SK-N-SH (cell line): ENCODE measurements at regions not wholly inside any gene's neighbourhood (a gene's known extent, or its start where the extent isn't known, plus 50 kb on each side); places are given as distances from the start of the nearest gene placed in this dataset.

Experiments used
- CTCF ChIA-PET: fragments of 300-600, 350-600 bp; formaldehyde crosslinking; extraction: SDS; loops from one replicate; lab custom pipeline; 2021; lab: Yijun Ruan, JAX
- POLR2A ChIA-PET: fragments of 350-600 bp; sonication (Branson Sonifier 250); formaldehyde crosslinking; extraction: SDS; loops from one replicate; lab custom pipeline; 2020; ENCODE audit warnings: antibody characterized with exemption, inconsistent platforms; lab: Yijun Ruan, JAX
- DNase-seq: peaks from one replicate; pipeline ENCODE4 v3.0.0; 2012
- H2AFZ ChIP-seq: fragments of 200-600 bp; sonication (generic); 2 replicates; pipeline ENCODE4 v1.8.1; 2016; ENCODE audit warnings: antibody characterized with exemption, mild to moderate bottlenecking, low read depth
- H3F3A ChIP-seq: fragments of 200-600 bp; sonication (generic); replicated peaks from 2 replicates; pipeline ENCODE3; 2016; ENCODE audit warnings: antibody characterized with exemption, mild to moderate bottlenecking; ENCODE audit not compliant: insufficient read depth
- H3K27ac ChIP-seq, 2 experiments: fragments of 200-500 bp in 1 of 2; fragments of 200-600 bp in 1 of 2; sonication (Bioruptor generic) in 1 of 2; sonication (generic), shearing (Covaris generic) in 1 of 2; 2 replicates each; pipeline versions ENCODE4 v1.5.1 to v1.6.1; 2014 to 2016; ENCODE audit warnings: low read depth in 2 of 2, inconsistent platforms in 1 of 2, low read length in 1 of 2, mild to moderate bottlenecking in 1 of 2, mixed read lengths in 1 of 2
- H3K27me3 ChIP-seq: fragments of 200-600 bp; sonication (generic), shearing (Covaris generic); 2 replicates; pipeline ENCODE4 v1.6.1; 2016; ENCODE audit warnings: mixed run types; ENCODE audit not compliant: insufficient read depth
- H3K36me3 ChIP-seq, 2 experiments: fragments of 200-500 bp in 1 of 2; fragments of 200-600 bp in 1 of 2; sonication (Bioruptor generic) in 1 of 2; sonication (generic) in 1 of 2; replicated peaks in 1 of 2; 2 replicates each; pipeline versions ENCODE3 to v1.5.1; 2014 to 2016; ENCODE audit warnings: low read length in 1 of 2, mild to moderate bottlenecking in 1 of 2; ENCODE audit not compliant: insufficient read depth in 2 of 2, control insufficient read depth in 1 of 2
- H3K4me1 ChIP-seq, 2 experiments: fragments of 200-500 bp in 1 of 2; fragments of 200-600 bp in 1 of 2; sonication (Bioruptor generic) in 1 of 2; sonication (generic), shearing (Covaris generic) in 1 of 2; 2 replicates each; pipeline versions ENCODE4 v1.5.1 to v1.6.1; 2014 to 2016; ENCODE audit warnings: low read depth in 1 of 2, low read length in 1 of 2, mixed run types in 1 of 2; ENCODE audit not compliant: insufficient read depth in 2 of 2, control insufficient read depth in 1 of 2
- H3K4me2 ChIP-seq: fragments of 200-600 bp; sonication (generic), shearing (Covaris generic); 2 replicates; pipeline ENCODE4 v1.6.1; 2017; ENCODE audit warnings: mixed run types
- H3K4me3 ChIP-seq, 2 experiments: fragments of 200-500 bp in 1 of 2; fragments of 200-600 bp in 1 of 2; sonication (Bioruptor generic) in 1 of 2; sonication (generic), shearing (Covaris generic) in 1 of 2; 2 replicates each; pipeline versions ENCODE4 v1.5.1 to v1.8.1; 2014 to 2016; ENCODE audit warnings: low read depth in 2 of 2, inconsistent platforms in 1 of 2, low read length in 1 of 2, mild to moderate bottlenecking in 1 of 2, mixed read lengths in 1 of 2, moderate library complexity in 1 of 2
- H3K79me2 ChIP-seq: fragments of 200-600 bp; sonication (generic); 2 replicates; pipeline ENCODE4 v1.8.1; 2017; ENCODE audit warnings: mild to moderate bottlenecking; ENCODE audit not compliant: insufficient read depth
- H3K9ac ChIP-seq: fragments of 200-600 bp; sonication (generic); 2 replicates; pipeline ENCODE4 v1.6.1; 2017; ENCODE audit warnings: mixed run types
- H3K9me2 ChIP-seq: fragments of 200-600 bp; sonication (generic); 2 replicates; pipeline ENCODE4 v1.6.1; 2017; ENCODE audit warnings: mixed run types
- H3K9me3 ChIP-seq: fragments of 200-600 bp; sonication (generic); 2 replicates; pipeline ENCODE4 v1.6.1; 2017; ENCODE audit warnings: mixed run types, mild to moderate bottlenecking, moderate library complexity
- H4K20me1 ChIP-seq: fragments of 200-600 bp; sonication (generic); 2 replicates; pipeline ENCODE4 v1.6.1; 2017; ENCODE audit warnings: mild to moderate bottlenecking, mixed run types; ENCODE audit not compliant: insufficient read depth
- CHD2 ChIP-seq: fragments of 150-350 bp; IDR thresholded peaks from 2 replicates; pipeline ENCODE4 v1.6.1; 2018; ENCODE audit warnings: low read length; ENCODE audit not compliant: partially characterized antibody
- CTCF ChIP-seq: fragments of 200-600 bp; sonication (generic); IDR thresholded peaks from 2 replicates; pipeline ENCODE4 v1.6.1; 2017; ENCODE audit warnings: antibody characterized with exemption, mild to moderate bottlenecking, moderate library complexity
- ELF1 ChIP-seq: IDR thresholded peaks from 2 replicates; pipeline ENCODE4 v1.4.0; 2012
- EZH2phosphoT487 ChIP-seq: fragments of 200-600 bp; sonication (generic); IDR thresholded peaks from 2 replicates; pipeline ENCODE4 v1.6.1; 2017; ENCODE audit warnings: low read depth, mixed run types, mild to moderate bottlenecking, antibody characterized with exemption, moderate library complexity, borderline replicate concordance
- IRF3 ChIP-seq: fragments of 150-350 bp; IDR thresholded peaks from 2 replicates; pipeline ENCODE4 v1.6.1; 2016; ENCODE audit warnings: mild to moderate bottlenecking, low read depth, low read length
- MAX ChIP-seq: IDR thresholded peaks from 2 replicates; pipeline ENCODE4 v1.4.0; 2012; ENCODE audit warnings: low read depth
- MXI1 ChIP-seq: IDR thresholded peaks from 2 replicates; pipeline ENCODE4 v1.6.1; 2012; ENCODE audit warnings: mild to moderate bottlenecking, low read depth, low read length, improper control_type of control experiment
- NFIC ChIP-seq: IDR thresholded peaks from 2 replicates; pipeline ENCODE4 v1.4.0; 2012; ENCODE audit warnings: borderline replicate concordance
- POLR2AphosphoS5 ChIP-seq: IDR thresholded peaks from 2 replicates; pipeline ENCODE4 v1.6.1; 2012; ENCODE audit warnings: low read depth, low read length
- RAD21 ChIP-seq: IDR thresholded peaks from 2 replicates; pipeline ENCODE4 v1.6.1; 2012; ENCODE audit warnings: mild to moderate bottlenecking, low read length
- RCOR1 ChIP-seq: fragments of 150-350 bp; IDR thresholded peaks from 2 replicates; pipeline ENCODE4 v1.6.1; 2017; ENCODE audit warnings: antibody characterized with exemption, low read length
- REST ChIP-seq: IDR thresholded peaks from 2 replicates; pipeline ENCODE4 v1.6.1; 2012; ENCODE audit warnings: mild to moderate bottlenecking, low read depth, low read length, moderate library complexity
- RFX5 ChIP-seq: IDR thresholded peaks from 2 replicates; pipeline ENCODE4 v1.6.1; 2012; ENCODE audit warnings: mild to moderate bottlenecking, improper control_type of control experiment, low read length
- RXRA ChIP-seq: IDR thresholded peaks from 2 replicates; pipeline ENCODE4 v1.4.0; 2012; ENCODE audit warnings: low read depth, mild to moderate bottlenecking, borderline replicate concordance
- TEAD4 ChIP-seq: IDR thresholded peaks from 2 replicates; pipeline ENCODE4 v1.4.0; 2012; ENCODE audit warnings: mild to moderate bottlenecking, borderline replicate concordance; ENCODE audit not compliant: insufficient read depth
- USF2 ChIP-seq: fragments of 150-350 bp; IDR thresholded peaks from 2 replicates; pipeline ENCODE4 v1.6.1; 2017; ENCODE audit warnings: antibody characterized with exemption, low read length, low read depth, borderline replicate concordance
- YY1 ChIP-seq: IDR thresholded peaks from 2 replicates; pipeline ENCODE4 v1.4.0; 2012; ENCODE audit warnings: low read depth, mild to moderate bottlenecking
- WGBS: methylation state at CpG from one replicate; pipeline ENCODE4 v1.1.6; 2017; ENCODE audit warnings: low lambda C conversion rate; 5-methylcytosine and 5-hydroxymethylcytosine counted together

- WGBS: 5% methylated on average over 4 of the region's 4 CpGs
- no peak for TF ChIP-seq NFIC
- no peak for TF ChIP-seq IRF3
- TF ChIP-seq POLR2AphosphoS5: no peak
- TF ChIP-seq TEAD4: no peak
- no peak for TF ChIP-seq RXRA
- no peak for TF ChIP-seq ELF1
- no peak for TF ChIP-seq MAX
- TF ChIP-seq RCOR1: no peak
- TF ChIP-seq EZH2phosphoT487: no peak
- no peak for TF ChIP-seq YY1
- H3K79me2 ChIP-seq: no peaks in the 10 kb centered on the region
- no peaks in the 10 kb centered on the region for H3K9me3 ChIP-seq
- no peaks in the 10 kb centered on the region for H3K4me1 ChIP-seq
- H3K27me3 ChIP-seq: no peaks in the 10 kb centered on the region; the same call in 1 of the 2 replicates
- H2AFZ ChIP-seq: no peak overlapping the region
- no peak overlapping the region for H3K9ac ChIP-seq
- H3F3A ChIP-seq: no peaks in the 10 kb centered on the region
- H4K20me1 ChIP-seq: no peaks in the 10 kb centered on the region
- DNase-seq: no peak
- no peak overlapping the region for H3K4me3 ChIP-seq
- H3K36me3 ChIP-seq: no peaks in the 10 kb centered on the region
- no peak overlapping the region for H3K27ac ChIP-seq
- POLR2A ChIA-PET: no interaction called here
- CTCF ChIA-PET: no interaction called here
- no peaks in the 10 kb centered on the region for H3K9me2 ChIP-seq
- H3K4me2 ChIP-seq: no peak overlapping the region
Measured at GRCh38 chr10:90354914-90355313, 502.9 kb downstream of the HTR7 start.

- H3K4me3 ChIP-seq: no peak overlapping the region
- POLR2A ChIA-PET: no interaction called here
- H2AFZ ChIP-seq: no peak overlapping the region
- H3K4me2 ChIP-seq: no peak overlapping the region
- 0% methylated on average over 4 of the region's 4 CpGs for WGBS
- H3F3A ChIP-seq: no peaks in the 10 kb centered on the region
- no peak for DNase-seq
- H3K9me3 ChIP-seq: no peaks in the 10 kb centered on the region
- no peak for TF ChIP-seq RAD21
- no peak for TF ChIP-seq MXI1
- no peak for TF ChIP-seq MAX
- TF ChIP-seq EZH2phosphoT487: no peak
- TF ChIP-seq RFX5: no peak
- TF ChIP-seq REST: no peak
- TF ChIP-seq RXRA: no peak
- TF ChIP-seq USF2: no peak
- no peak for TF ChIP-seq IRF3
- TF ChIP-seq POLR2AphosphoS5: no peak
- TF ChIP-seq CTCF: no peak
- TF ChIP-seq CHD2: no peak
- H3K36me3 ChIP-seq: no peaks in the 10 kb centered on the region
- no peaks in the 10 kb centered on the region for H3K9me2 ChIP-seq
- no peak overlapping the region for H3K27ac ChIP-seq
- no peaks in the 10 kb centered on the region for H3K79me2 ChIP-seq
- no peaks in the 10 kb centered on the region for H3K27me3 ChIP-seq
- H3K9ac ChIP-seq: no peak overlapping the region
- CTCF ChIA-PET: no interaction called here
- no peaks in the 10 kb centered on the region for H3K4me1 ChIP-seq
- no peaks in the 10 kb centered on the region for H4K20me1 ChIP-seq
Measured at GRCh38 chr10:90363799-90364483, 493.9 kb downstream of the HTR7 start.
